ENCODE measurements at regions not wholly inside any gene's neighbourhood (a gene's known extent, or its start where the extent isn't known, plus 50 kb on each side); places are given as distances from the start of the nearest gene placed in this dataset.

GRCh38 chr2:242051463-242051862, 181.9 kb downstream of the RTP5 start:
- H3K23ac ChIP-seq (ENCODE audit: insufficient read length, low read depth, low read length) = no peak overlapping the region
- H2AK5ac ChIP-seq (ENCODE audit: insufficient read length, low read length) = no peak overlapping the region
- H3K9ac ChIP-seq (ENCODE audit: extremely low read depth, insufficient read length, low read length) = no peak overlapping the region
- no peak for TF ChIP-seq CTCF (conservative IDR thresholded peaks at IDR 0.05)
- no peak overlapping the region for H3K27ac Mint-ChIP-seq
- H3T11ph ChIP-seq (ENCODE audit: low read length) = no peak overlapping the region
- H2AFZ ChIP-seq (ENCODE audit: low read length) = no peak overlapping the region
- no peak overlapping the region for H2BK20ac ChIP-seq (ENCODE audit: low read depth, low read length, poor library complexity, severe bottlenecking)
- no peak overlapping the region for H3K18ac ChIP-seq (ENCODE audit: insufficient read length, low read depth, low read length)
- H3K4ac ChIP-seq (ENCODE audit: low read depth, low read length) = no peak overlapping the region
- H2BK120ac ChIP-seq (ENCODE audit: low read depth, low read length, poor library complexity, severe bottlenecking) = no peak overlapping the region
- no peaks in the 10 kb centered on the region for H3K79me1 ChIP-seq (ENCODE audit: insufficient read depth, low read depth, low read length, poor library complexity, severe bottlenecking)
- H4K5ac ChIP-seq (ENCODE audit: insufficient read length, low read depth, low read length) = no peak overlapping the region
- H3K4me2 ChIP-seq (ENCODE audit: insufficient read depth, insufficient read length, low read length) = no peak overlapping the region
- H3K79me2 ChIP-seq (ENCODE audit: insufficient read depth, low read length) = no peaks in the 10 kb centered on the region
- no peak overlapping the region for H2BK5ac ChIP-seq (ENCODE audit: insufficient read length, low read length)
- DNase-seq = no peak
- H3K23me2 ChIP-seq (ENCODE audit: insufficient read length, low read depth, low read length, poor library complexity, severe bottlenecking) = no peaks in the 10 kb centered on the region
- H3K27me3 Mint-ChIP-seq (ENCODE audit: low read depth) = peaks cover 91% of the 10 kb centered on the region
- WGBS (ENCODE audit: extremely low coverage, insufficient read length, low lambda C conversion rate) = no CpG with 5 or more reads among the region's 1 CpG
- peaks cover 0 to 2% of the 10 kb centered on the region in 2 experiments; a peak in 1 of 4 replicates for H3K4me1 Mint-ChIP-seq
- no peaks in the 10 kb centered on the region for H4K20me1 ChIP-seq (ENCODE audit: control insufficient read depth, insufficient read depth, insufficient read length)
- H3K36me3 Mint-ChIP-seq (ENCODE audit: insufficient read depth in 1 of 3, low read depth in 3 of 3) = peaks cover 0 to 6% (median 0%) of the 10 kb centered on the region in 3 experiments; a peak in 1 of 7 replicates
- H3K27ac ChIP-seq (ENCODE audit: insufficient read length, low read depth, low read length) = no peak overlapping the region
- H2BK12ac ChIP-seq (ENCODE audit: insufficient read length, low read depth, low read length) = no peak overlapping the region
- H3K56ac ChIP-seq (ENCODE audit: insufficient read length, low read depth, low read length) = no peak overlapping the region
- H4K8ac ChIP-seq (replicated peaks; ENCODE audit: insufficient read length, low read depth, low read length) = no peak overlapping the region
- H3K27me3 ChIP-seq (ENCODE audit: insufficient read depth, low read length) = peaks cover 15% of the 10 kb centered on the region; the same call in 1 of the 2 replicates
- no peak overlapping the region for H3K14ac ChIP-seq (ENCODE audit: insufficient read depth, low read length)
- no peaks in the 10 kb centered on the region for H3K9me3 ChIP-seq (ENCODE audit: control insufficient read depth, low read depth, low read length)
- H4K91ac ChIP-seq (ENCODE audit: insufficient read length, low read depth, low read length) = no peak overlapping the region
- no peak overlapping the region for H3K4me3 Mint-ChIP-seq
- no peak overlapping the region for H2BK15ac ChIP-seq (ENCODE audit: low read depth, low read length)
- peaks cover 8 to 10% of the 10 kb centered on the region in 2 experiments; a peak in 4 of 5 replicates for H3K9me3 Mint-ChIP-seq
- no peaks in the 10 kb centered on the region for H3K4me1 ChIP-seq (ENCODE audit: insufficient read depth, low read length)
